ENCODE measurements at regions not wholly inside any gene's neighbourhood (a gene's known extent, or its start where the extent isn't known, plus 50 kb on each side); places are given as distances from the start of the nearest gene placed in this dataset.
"Not testable (repeated sequence)": the region's sequence is repeated elsewhere in the genome, so short reads cannot be mapped to it uniquely, and the experiment has no call there.

- DNase-seq, result not testable (repeated sequence)
Measured at GRCh38 chr7:63856466-63856865, 142.2 kb upstream of the ZNF722 start.

DNA sequence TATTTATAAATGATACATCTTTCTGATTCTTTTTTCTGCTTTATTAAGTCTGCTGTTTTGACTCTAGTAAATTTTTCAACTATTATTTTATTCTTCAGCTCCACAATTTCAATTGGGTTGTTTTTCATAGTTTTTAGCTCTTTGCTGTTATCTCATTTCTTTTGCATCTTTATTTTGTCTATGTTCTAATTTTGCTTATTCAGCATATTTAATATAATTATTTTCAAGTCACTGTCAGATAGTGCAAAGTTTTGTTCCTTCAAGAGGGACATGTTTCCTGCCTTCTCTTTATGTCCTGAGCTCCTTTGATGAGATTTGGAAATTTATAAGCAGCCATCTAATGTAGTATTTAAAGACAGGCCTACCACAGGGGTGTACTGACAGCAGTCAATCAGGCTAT lies 131.5 kb upstream of the ZNF722 start:
- no peak for DNase-seq

DNA sequence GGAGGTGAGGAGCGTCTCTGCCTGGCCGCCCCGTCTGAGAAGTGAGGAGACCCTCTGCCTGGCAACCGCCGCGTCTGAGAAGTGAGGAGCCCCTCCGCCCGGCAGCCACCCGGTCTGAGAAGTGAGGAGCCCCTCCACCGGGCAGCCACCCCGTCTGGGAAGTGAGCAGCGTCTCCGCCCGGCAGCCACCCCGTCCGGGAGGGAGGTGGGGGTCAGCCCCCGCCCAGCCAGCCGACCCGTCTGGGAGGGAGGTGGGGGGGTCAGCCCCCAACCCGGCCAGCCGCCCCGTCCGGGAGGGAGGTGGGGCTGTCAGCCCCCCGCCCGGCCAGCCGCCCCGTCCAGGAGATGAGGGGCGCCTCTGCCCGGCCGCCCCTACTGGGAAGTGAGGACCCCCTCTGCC lies 124.4 kb upstream of the ZNF722 start:
- DNase-seq, result not testable (repeated sequence)

DNA sequence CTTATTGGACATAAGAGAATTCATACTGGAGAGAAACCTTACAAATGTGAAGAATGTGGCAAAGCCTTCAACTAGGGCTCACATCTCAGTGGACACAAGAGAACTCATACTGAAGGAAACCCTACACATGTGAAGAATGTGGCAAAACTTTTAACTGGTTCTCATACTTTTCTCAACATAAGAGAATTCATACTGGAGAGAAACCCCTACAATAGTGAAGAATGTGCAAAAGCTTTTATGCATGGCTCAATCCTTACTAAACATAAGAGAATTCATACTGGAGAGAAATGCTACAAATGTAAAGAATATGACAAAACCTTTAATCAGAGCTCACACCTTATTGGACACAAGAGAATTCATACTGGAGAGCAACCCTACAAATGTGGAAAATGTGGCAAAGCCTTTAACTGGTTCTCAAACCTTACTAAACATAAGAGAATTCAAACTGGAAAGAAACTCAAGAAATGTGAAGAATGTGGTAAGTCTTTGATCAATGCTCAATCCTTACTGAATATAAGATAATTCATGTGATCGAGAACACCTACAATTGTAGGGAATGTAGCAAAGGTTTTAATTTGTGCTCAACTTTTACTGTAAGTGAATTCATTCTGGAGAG lies 121.8 kb upstream of the ZNF722 start:
- no peak for DNase-seq

GRCh38 chr7:63887031-63887430 lies 111.6 kb upstream of the ZNF722 start:
- DNase-seq, result no peak

GRCh38 chr7:63899691-63900393 lies 98.8 kb upstream of the ZNF722 start:
- peak; percentile 86 for DNase-seq

GRCh38 chr7:63900394-63901203 lies 98.0 kb upstream of the ZNF722 start:
- peak; percentile 88 for DNase-seq

- DNase-seq, result not testable (repeated sequence)
Measured at GRCh38 chr7:63901204-63901506, 97.5 kb upstream of the ZNF722 start.

DNA sequence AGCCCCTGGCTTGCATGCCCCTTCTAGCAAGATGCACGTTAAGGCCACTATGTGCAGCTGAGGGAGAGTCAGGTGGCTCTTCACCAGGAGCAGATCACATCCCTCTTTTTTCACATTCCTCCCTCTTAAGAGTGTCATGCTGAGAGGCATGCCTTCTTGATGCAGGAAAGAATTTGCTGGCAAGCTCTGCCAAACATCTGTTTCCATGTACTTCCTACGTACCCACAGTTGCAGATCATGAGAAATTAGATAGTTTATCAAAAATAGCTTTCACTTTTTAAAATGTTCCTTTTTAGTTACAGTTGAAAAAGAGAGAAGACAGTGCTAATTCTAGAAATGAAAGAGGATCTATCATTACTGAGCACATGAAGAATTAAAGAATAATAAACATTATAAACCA lies 79.7 kb upstream of the ZNF722 start:
- no peak for DNase-seq

DNA sequence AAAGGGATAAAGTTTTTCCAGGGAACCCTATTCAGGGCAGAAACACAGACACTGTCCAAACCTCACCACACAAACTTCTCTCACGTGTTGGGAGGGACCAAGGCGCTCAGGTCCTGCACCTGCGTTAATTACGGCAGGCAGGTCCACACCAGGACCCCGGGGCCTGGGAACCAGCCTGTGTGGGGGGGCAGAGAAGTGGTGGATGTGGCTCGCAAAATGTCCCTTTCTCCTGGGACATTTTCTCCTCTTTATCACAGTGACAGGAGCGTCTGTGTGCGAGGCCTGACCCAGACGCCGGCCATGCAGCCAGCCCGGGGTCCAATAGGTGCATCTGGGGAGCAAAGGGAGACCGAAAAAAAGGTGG lies 73.4 kb upstream of the ZNF722 start:
- DNase-seq, result no peak

DNA sequence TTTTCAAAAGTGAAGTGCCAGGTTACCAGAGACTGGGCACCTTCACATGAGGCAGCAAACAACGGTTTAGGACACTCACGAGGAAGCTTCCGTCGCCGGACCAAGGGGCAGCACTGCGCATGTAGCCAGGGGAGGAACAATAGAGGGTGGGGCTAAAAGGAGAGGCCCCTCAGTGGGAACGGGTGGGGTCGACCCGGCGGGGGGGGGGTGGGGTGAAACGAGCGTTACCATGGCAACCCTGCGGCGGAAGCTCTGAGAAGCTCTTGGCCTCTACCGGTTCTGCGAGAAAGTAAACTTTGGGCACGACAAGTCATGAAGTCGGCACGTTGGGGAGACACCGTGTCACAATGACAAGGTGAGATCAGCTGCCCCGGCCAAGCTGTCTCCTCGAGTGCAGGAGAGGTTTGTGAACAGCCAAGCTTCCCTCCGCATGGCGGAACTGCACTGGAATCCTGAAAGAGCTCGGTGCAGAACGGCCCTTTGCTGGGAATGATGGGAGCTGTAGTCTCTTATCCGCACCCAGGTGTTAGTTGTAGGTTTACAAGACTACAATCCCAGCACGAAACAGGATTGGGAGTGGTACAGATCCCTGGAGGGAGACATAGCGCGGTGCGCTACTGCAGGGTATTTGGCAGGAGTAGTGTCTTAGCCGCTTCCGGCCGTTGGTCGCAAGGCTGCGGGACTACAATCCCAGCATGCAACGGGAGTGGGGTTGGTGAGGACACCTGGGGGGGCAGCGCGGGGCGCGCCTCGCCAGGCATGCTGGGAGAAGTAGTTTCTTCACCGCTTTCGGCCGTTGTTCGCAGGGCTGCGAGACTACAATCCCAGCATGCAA lies 72.8 kb upstream of the ZNF722 start:
- DNase-seq, result peak; percentile 90

GRCh38 chr7:63927261-63927660 lies 71.4 kb upstream of the ZNF722 start:
- no peak for DNase-seq

DNA sequence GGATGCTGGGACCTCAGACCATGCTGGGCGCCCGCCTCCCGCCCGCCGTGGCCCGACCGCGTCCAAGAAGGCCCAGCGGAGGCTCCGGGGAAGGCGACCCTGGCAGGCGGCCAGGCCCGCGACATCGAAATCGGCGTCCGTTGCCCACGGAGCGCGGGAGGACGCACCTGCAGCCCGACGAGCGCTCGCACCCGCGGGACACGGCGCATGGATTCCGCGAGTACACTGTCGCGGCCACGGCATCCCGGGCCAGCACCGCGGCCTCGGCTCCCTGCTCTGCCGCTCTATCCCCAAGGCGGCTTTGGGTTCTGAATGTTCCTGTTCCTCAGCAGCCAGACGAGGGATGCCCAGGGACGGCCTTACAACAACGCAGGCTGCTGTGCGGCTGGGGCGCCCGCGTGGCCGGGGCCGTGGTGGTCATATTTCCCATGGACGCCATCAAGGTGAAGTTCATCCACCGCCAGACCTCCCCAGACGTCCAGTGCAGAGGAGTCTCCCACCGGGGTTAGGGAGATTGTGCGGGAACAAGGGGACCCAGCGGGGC lies 67.5 kb upstream of the ZNF722 start:
- no peak for DNase-seq

DNA sequence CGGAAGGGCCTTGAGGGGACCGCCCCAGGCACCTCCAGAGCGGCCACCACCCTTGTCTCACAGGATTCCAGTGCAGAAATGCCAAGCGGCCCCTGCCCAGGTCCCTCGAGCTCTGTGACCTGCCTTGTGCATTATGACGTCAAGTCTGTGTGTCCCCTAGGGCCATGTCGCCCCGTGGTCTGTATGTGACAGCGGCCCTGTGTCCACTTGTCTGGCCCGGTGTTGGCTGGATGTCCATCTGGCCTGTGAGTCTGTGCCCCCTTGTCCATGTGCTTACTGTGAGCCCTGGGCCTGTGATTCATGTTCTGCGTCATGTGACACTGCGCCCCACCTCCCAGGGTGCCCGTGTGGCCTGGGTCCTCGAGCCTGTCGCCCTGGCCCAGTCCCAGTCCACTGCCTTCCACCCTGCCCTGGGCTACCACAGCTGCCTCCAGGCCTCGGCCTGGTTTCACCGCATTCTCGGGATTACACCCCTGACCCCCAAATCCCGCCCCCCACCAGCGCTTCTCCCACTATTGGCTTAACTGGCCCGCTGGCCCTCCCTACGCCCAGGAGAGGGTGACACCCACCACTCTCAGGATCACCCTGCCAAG lies 66.6 kb upstream of the ZNF722 start:
- DNase-seq, result no peak
